ENCODE measurements at regions not wholly inside any gene's neighbourhood (a gene's known extent, or its start where the extent isn't known, plus 50 kb on each side); places are given as distances from the start of the nearest gene placed in this dataset.

- DNase-seq (ENCODE audit: low spot score in 2 of 2) = no peak
- Histone ChIP-seq H3K36me3 (no peaks in the 10 kb centered on the region), H3K27me3 (no peaks in the 10 kb centered on the region), H3K9me3 (no peaks in the 10 kb centered on the region), H3K4me1 (no peaks in the 10 kb centered on the region), H3K4me3 (no peak overlapping the region), H3K27ac (no peak overlapping the region)
- TF ChIP-seq POLR2AphosphoS5 (IDR thresholded peaks at IDR 0.05) = no peak
- no peak for TF ChIP-seq CTCF (IDR thresholded peaks at IDR 0.05)
- TF ChIP-seq POLR2A (IDR thresholded peaks at IDR 0.05) = no peak
- intact Hi-C loops (cut with DNase I; ENCODE audit: low total_unique reads) = loop anchor here (5.0 kb wide), 1 partner anchor 994 kb away; no protein-coding TSS in a partner anchor
Measured at GRCh38 chr1:83751602-83752001, 247.3 kb downstream of the TTLL7 start.

- Histone ChIP-seq H3K27me3 (no peaks in the 10 kb centered on the region), H3K27ac (no peak overlapping the region), H3K9me3 (no peaks in the 10 kb centered on the region), H3K36me3 (no peaks in the 10 kb centered on the region), H3K4me1 (no peaks in the 10 kb centered on the region), H3K4me3 (no peak overlapping the region)
- TF ChIP-seq POLR2A (IDR thresholded peaks at IDR 0.05) (no peak), CTCF (IDR thresholded peaks at IDR 0.05) (no peak), POLR2AphosphoS5 (IDR thresholded peaks at IDR 0.05) (no peak)
- DNase-seq (ENCODE audit: low spot score in 2 of 2) = no peak
- intact Hi-C loops (cut with DNase I; ENCODE audit: low total_unique reads) = loop anchor here (5.0 kb wide), 1 partner anchor 993 kb away; no protein-coding TSS in a partner anchor
Measured at GRCh38 chr1:83750201-83750600, 248.7 kb downstream of the TTLL7 start.

- no peaks in the 10 kb centered on the region for H3K36me3 ChIP-seq
- DNase-seq (ENCODE audit: low spot score in 2 of 2) = no peak
- TF ChIP-seq POLR2A (IDR thresholded peaks at IDR 0.05) (no peak), POLR2AphosphoS5 (IDR thresholded peaks at IDR 0.05) (no peak), CTCF (IDR thresholded peaks at IDR 0.05) (no peak)
- no peaks in the 10 kb centered on the region for H3K27me3 ChIP-seq
- no peaks in the 10 kb centered on the region for H3K4me1 ChIP-seq
- H3K4me3 ChIP-seq = no peak overlapping the region
- no peak overlapping the region for H3K27ac ChIP-seq
- no peaks in the 10 kb centered on the region for H3K9me3 ChIP-seq
- intact Hi-C loops (cut with DNase I; ENCODE audit: low total_unique reads) = no loop called here
Measured at GRCh38 chr1:83747853-83748482, 251.0 kb downstream of the TTLL7 start.

- Histone ChIP-seq H3K27ac (no peak overlapping the region), H3K4me3 (no peak overlapping the region), H3K36me3 (no peaks in the 10 kb centered on the region), H3K4me1 (no peaks in the 10 kb centered on the region), H3K9me3 (no peaks in the 10 kb centered on the region), H3K27me3 (no peaks in the 10 kb centered on the region)
- intact Hi-C loops (cut with DNase I; ENCODE audit: low total_unique reads) = no loop called here
- no peak for TF ChIP-seq CTCF (IDR thresholded peaks at IDR 0.05)
- no peak for TF ChIP-seq POLR2A (IDR thresholded peaks at IDR 0.05)
- TF ChIP-seq POLR2AphosphoS5 (IDR thresholded peaks at IDR 0.05) = no peak
- DNase-seq (ENCODE audit: low spot score in 2 of 2) = no peak
Measured at GRCh38 chr1:83746234-83746633, 252.7 kb downstream of the TTLL7 start.

- H3K36me3 ChIP-seq = no peaks in the 10 kb centered on the region
- H3K4me1 ChIP-seq = no peaks in the 10 kb centered on the region
- intact Hi-C loops (cut with DNase I; ENCODE audit: low total_unique reads) = no loop called here
- no peak overlapping the region for H3K4me3 ChIP-seq
- H3K9me3 ChIP-seq = no peaks in the 10 kb centered on the region
- H3K27me3 ChIP-seq = no peaks in the 10 kb centered on the region
- no peak for DNase-seq (ENCODE audit: low spot score in 2 of 2)
- TF ChIP-seq POLR2AphosphoS5 (IDR thresholded peaks at IDR 0.05) = no peak
- TF ChIP-seq CTCF (IDR thresholded peaks at IDR 0.05) = no peak
- no peak for TF ChIP-seq POLR2A (IDR thresholded peaks at IDR 0.05)
- H3K27ac ChIP-seq = no peak overlapping the region
Measured at GRCh38 chr1:83742446-83742845, 256.5 kb downstream of the TTLL7 start.
